GM12865 (cell line): ENCODE measurements at regions not wholly inside any gene's neighbourhood (a gene's known extent, or its start where the extent isn't known, plus 50 kb on each side); places are given as distances from the start of the nearest gene placed in this dataset.
"Not testable (repeated sequence)": the region's sequence is repeated elsewhere in the genome, so short reads cannot be mapped to it uniquely, and the experiment has no call there.

Experiments used
- DNase-seq: peaks from one replicate; pipeline ENCODE4 v3.0.0; 2010; ENCODE audit warnings: low read depth
- H3K4me3 ChIP-seq: 2 replicates; pipeline ENCODE4 v1.5.1; 2011; ENCODE audit warnings: mild to moderate bottlenecking, low read depth, low read length, control low read depth
- TF ChIP-seq, protein P1 (sequence below): IDR thresholded peaks from 2 replicates; pipeline ENCODE4 v1.5.1; 2011; ENCODE audit warnings: low read length, control low read depth, low read depth, inconsistent platforms; ENCODE audit not compliant: insufficient read depth; ENCODE audit errors: missing control alignments

DNA sequence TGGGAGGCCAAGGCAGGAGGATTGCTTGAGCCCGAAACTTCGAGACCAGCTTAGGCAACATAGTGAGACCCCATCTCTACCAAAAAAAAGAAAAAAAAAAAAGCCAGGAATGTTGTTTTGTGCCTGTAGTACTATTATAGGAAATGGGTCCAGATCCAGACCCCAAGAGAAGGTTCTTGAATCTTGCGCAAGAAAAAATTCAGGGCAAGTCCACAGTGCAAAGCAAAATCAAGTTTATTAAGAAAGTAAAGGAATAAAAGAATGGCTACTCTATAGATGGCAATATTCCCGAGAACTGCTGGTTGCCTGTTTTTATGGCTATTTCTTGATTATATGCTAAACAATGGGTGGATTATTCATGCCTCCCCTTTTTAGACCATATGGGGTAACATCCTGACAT lies 51.2 kb upstream of the RDX start:
- TF ChIP-seq, protein P1, sequence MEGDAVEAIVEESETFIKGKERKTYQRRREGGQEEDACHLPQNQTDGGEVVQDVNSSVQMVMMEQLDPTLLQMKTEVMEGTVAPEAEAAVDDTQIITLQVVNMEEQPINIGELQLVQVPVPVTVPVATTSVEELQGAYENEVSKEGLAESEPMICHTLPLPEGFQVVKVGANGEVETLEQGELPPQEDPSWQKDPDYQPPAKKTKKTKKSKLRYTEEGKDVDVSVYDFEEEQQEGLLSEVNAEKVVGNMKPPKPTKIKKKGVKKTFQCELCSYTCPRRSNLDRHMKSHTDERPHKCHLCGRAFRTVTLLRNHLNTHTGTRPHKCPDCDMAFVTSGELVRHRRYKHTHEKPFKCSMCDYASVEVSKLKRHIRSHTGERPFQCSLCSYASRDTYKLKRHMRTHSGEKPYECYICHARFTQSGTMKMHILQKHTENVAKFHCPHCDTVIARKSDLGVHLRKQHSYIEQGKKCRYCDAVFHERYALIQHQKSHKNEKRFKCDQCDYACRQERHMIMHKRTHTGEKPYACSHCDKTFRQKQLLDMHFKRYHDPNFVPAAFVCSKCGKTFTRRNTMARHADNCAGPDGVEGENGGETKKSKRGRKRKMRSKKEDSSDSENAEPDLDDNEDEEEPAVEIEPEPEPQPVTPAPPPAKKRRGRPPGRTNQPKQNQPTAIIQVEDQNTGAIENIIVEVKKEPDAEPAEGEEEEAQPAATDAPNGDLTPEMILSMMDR, result no peak
- no peak for DNase-seq
- no peak overlapping the region for H3K4me3 ChIP-seq

DNA sequence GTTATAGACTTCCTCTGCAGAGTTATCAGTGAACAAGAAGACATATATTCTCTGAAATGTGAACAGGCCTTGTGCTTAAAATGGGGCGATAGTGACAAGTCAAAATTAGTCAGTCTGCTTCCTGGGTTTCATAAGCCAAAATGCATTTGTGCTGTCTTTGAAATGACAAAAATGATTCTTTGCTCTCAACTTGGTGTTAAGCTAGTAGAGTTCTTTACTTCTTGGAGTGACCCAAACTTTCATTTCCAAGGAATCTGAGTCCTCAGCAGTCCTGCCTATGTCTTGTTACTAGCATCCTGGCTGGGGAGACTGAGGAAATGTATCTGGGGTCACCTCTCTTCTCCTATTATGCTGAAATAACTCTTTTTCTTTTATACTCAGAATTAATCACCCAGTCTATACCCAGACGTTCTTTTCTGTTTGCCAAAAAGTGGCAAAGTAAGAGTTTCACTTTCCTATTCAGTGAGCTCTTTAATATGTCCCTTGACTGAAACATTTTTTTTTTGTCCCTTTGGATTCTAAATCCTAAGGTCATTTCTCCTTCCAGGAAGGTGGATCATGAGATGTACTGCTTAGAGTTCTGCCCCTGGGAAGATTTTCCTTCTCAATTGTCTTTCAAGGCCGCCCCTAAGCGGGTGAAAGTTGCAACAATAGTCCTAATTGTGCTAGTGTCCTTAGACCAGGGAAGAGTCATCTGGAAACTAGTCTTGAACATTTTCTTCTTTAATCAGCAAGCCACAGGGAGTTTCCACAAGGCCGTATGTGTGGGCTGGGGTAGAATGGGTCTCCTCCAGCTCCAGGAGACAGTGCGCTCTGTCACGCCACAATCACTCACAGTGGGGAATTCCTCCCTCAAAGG lies 53.0 kb upstream of the RDX start:
- TF ChIP-seq, protein P1, result no peak
- peak; percentile 91 for DNase-seq

GRCh38 chr11:110349997-110350383 lies 53.6 kb upstream of the RDX start:
- not testable (repeated sequence) for DNase-seq

More for the DNA sequence above, 53.0 kb upstream of the RDX start:
- H3K4me3 ChIP-seq, result peak overlapping the region; percentile 41

GRCh38 chr11:110355011-110355744 lies 58.8 kb upstream of the RDX start:
- no peak overlapping the region for H3K4me3 ChIP-seq
- no peak for DNase-seq
- TF ChIP-seq, protein P1, result no peak

More at GRCh38 chr11:110349997-110350383, 53.6 kb upstream of the RDX start:
- peak overlapping the region; percentile 41 for H3K4me3 ChIP-seq

- H3K4me3 ChIP-seq, result no peak overlapping the region
- TF ChIP-seq, protein P1, result no peak
- no peak for DNase-seq
These were observed 60.6 kb upstream of the RDX start for GRCh38 chr11:110356762-110357671.

GRCh38 chr11:110358336-110358735 lies 61.9 kb upstream of the RDX start:
- no peak for DNase-seq
- H3K4me3 ChIP-seq, result no peak overlapping the region
- TF ChIP-seq, protein P1, result no peak

DNA sequence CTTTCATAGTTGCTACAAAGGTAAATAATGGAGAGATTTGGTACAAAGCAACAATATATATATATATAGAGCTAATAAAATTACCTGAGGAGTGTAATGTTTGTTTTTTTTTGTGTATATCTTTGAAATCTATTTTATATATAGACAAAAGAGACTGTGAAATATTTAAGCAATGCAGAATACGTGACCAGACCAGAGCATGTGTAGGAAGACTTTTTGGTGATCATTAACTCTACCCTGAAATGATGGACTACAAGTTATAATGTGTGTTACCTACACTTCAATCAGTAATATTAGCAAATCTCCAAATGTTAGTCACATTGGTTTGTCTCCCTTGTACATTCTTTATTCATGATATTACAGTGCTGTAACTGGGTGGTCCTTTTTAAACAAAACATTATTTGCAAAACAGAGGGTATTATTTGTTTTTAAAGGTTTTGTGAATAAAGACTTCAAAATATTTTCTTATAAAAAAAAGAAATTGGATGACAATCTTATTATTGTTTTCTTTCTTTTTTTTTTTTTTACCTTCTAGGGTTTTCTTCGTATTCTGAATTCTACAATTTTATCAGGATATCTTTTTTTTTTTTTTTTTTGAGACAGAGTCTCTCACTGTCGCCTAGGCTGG lies 64.5 kb upstream of the RDX start:
- DNase-seq, H3K4me3 ChIP-seq: not testable (repeated sequence)
